ENCODE measurements at regions not wholly inside any gene's neighbourhood (a gene's known extent, or its start where the extent isn't known, plus 50 kb on each side); places are given as distances from the start of the nearest gene placed in this dataset.

DNA sequence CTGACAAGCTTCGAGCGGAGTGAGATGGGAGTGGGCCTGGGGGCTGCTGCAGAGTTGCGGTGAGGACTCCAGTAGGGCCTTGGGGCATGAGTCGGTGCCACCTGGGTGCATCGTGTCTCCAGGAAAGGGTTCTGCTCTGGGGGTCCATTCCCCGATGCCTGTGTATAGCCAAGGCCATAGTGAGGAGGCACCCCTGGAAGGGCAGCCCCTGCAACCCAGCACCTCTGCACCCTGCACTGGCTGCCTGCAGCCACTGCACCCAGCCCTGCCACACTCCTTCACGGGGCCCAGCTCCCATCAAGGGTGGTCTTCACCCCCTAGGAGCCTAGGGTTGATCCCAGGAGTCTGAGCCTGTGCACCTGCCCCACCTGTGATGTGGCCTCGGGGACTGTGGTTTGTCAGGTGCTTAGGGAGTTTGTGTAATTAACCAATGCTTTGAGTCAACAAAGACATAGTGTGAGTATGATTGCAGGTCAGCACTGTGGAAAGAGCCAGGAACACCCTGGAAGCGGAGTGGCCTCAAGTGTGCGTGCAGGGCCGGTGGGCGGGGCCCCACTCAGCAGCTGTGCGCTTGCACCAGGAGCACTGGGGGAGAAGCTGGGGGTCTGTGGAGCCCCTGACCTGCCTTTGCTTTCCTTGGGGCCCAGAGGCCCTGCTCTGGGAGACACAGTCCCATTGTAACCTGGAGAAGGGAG, 1299.3 kb downstream of the BRD1 start:
- no peak for DNase-seq (ENCODE audit: low spot score)

DNA sequence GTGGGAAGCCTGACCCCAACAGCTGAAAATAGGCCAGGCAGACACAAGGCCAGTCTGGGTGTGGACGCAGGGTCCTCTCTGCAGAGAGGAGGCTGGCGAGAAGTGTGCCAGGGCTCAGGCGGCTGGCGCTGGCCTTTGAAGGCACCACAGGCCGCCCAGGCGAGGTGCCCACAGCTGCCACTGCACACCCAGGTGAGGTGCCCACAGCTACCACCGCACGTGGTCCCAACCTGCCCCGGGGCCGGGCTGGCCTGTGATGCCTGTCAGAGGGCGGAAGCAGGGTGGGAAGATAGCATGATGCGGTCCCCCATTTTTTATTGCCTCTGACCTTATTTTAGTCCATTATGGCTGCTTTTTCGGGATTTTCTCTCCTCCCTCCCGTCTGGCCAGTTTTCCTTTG, 1303.9 kb downstream of the BRD1 start:
- DNase-seq (ENCODE audit: low spot score) = no peak

DNA sequence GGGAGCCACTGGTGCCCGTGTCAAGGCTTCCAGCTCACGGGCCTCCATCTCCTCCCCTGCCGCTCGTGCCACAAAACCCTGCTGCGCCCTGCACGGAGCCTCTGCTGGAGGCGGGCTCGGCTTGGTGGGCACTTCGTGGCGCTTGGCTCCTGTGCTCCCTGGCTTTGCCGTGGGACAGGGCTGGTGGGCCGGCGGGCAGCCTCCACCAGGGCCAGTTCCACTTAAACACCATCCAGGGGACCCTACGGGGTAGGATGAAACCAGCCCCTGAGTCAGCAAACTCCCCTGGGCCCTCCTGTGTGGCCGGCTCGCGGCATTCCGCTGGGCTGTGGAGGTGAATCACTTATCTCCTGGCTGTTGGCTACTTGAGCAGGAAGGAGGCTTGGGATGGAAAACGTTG, 1304.6 kb downstream of the BRD1 start:
- DNase-seq (ENCODE audit: low spot score) = no peak

DNA sequence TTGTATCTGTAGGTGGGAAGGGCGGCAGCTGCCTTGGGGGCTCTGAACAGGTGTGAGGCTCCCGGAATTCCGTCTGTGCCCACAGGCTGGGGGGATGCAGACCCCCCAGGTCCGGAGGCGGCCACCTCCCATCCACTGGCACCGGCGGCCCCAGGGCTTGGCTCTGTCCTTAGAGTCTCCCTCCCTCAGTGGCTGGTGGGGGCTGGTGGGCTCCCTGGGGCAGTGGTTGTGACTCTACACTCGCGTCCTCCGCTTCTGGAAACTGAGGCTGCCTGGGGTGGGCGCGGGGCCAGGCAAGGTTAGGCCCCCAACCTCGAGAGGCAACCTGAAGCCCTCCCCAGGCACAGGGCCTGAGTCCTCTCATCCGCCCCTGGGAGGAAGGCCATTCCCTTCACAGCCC, 1305.4 kb downstream of the BRD1 start:
- no peak for DNase-seq (ENCODE audit: low spot score)

DNA sequence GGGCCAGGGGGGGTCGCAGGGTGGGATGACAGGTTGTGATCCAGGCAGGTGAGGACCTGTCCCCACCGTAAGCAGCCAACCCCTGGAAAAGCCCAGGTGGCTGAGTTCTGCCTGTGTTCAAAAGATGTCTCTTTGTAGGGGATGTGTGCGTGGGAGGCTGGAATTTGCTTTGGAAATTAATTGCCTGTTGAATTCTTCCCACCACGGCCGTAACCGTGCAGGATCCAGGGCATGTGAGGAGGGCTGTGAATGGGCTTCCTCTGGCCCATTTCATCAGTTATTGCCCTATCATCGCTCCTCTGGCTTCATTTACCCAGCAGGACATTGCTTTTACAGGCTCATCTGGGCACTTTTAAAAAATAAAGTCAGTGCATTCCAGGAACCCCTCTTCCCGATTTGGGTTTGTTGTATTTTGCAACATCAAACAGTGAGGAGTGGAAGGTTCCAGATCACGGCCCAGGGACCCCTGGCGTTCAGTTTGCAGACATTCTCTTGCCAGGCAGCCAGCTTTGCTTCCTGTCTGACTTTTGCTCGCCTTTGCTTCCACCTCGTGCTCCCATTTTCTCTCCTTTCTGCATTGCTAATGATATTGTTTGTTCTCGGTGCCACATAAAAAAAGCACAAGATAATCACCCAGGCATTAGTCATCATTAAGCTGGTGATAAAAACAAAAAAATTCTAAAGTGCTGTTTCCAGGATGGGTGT, 1306.6 kb downstream of the BRD1 start:
- DNase-seq (ENCODE audit: low spot score) = no peak

DNA sequence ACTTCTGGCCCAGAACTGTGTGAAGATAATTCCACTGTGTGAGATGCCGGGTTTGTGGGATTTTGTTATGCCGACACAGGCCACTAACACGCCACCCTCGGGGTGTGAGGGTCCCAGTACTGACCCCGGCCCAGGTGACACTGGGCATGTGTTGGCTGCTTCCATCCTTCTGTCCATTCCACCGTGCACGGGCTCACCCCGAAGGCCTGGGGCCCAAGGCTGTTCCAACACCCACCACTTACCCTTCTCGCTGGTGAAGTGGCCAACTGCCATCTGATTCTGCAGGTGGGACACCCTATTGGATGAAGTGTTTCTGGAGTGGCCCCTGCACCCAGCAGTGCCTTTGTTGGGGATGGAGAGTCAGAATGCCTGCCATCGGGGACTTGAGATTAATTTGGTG, 1307.5 kb downstream of the BRD1 start:
- DNase-seq (ENCODE audit: low spot score) = no peak

DNA sequence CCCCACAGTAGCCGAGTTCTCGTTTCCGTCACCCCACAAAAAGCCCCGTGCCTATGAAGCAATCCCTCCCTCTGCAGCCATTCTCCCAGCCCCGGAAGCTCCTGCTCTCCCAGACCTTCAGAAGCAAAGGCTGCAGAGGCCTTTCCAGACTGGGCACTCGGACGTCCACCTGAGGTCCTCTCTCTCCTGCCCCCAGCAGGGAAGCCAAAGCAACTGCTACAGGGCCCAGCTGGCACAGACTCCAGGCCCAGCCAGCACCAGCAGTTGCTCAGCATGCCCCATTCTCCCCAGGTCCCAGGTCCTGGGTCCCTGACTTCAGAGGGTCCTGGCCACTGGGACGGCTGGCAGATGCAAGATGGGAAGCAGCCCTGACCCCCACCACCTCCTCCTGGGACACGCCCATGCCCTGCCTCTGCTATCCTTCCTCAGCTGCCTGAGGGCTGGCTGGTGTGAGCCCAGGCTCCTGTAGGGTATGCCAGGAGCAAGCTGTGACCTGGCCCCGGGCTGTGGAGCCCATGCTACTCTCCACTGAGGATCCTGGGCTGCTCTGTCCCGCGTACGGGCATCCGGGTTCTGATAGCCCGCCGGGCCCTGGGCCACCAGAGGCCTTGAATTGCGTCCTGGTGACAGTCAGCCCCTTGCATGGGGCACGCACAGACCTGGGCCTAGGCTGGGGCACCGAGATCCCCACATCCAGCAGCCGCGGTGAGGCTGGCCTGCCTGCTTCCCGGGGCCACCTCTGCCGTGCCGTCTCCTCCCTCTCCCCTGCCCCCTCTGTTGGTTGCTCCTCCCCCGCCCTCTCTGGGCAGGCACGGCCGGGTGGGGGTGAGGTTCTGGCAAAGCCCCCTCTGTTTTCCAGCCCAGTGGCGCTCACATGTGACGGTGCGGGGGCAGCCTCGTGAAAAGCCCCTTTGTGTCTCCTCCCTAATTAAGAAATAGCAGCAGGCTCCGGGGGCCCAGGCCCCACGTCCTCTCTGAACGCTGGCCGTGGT, 1310.3 kb downstream of the BRD1 start:
- DNase-seq (ENCODE audit: low spot score) = no peak

DNA sequence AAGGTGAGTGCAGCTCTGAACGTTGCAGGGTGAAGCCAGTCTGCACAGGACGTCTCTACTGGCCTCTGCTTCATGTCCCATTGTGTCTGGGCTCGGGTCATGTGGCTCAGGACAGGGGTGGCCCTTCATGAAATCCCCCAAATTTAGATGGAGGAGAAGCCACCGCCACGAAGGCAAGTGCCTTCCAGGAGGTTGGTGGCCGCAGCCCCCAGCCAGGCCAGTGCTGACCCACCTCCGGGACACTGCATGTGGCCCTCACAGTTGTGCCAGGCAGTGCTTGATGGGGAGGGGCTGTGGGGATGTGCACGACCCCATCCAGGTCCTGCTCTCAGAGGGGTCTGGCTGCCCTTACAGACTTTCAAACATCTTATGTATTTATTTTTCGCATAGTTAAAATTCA, 1311.1 kb downstream of the BRD1 start:
- no peak for DNase-seq (ENCODE audit: low spot score)

DNA sequence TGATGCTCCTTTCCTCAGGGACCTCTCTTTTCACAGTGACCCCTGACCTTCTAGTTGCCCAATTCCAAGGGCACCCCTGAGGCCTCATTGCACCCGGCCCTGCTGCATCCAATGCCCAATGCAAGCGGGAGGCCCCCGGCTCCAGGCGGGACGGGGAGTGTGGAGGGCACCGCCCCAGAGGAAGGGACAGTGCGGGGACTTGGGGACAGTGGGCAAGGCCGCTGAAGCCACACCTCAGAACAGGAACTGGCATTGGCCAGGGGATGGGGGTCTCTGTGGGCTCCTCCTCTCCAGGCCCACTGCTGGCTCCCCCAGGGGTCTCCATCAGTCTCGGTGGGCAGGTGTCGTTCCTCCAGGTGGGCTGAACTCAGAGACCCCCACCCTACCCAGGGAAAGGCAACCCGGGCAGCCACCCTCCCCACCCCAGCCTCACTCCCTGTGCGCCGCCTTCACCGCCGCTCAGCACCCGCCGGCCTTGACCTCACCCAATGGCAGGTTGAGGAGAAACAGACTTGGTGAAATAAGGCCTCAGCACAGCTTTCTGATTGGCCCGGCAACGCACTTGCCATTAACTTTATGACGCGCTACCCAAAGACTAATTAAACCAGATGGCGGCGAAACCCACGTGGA, 1312.0 kb downstream of the BRD1 start:
- DNase-seq (ENCODE audit: low spot score) = no peak

DNA sequence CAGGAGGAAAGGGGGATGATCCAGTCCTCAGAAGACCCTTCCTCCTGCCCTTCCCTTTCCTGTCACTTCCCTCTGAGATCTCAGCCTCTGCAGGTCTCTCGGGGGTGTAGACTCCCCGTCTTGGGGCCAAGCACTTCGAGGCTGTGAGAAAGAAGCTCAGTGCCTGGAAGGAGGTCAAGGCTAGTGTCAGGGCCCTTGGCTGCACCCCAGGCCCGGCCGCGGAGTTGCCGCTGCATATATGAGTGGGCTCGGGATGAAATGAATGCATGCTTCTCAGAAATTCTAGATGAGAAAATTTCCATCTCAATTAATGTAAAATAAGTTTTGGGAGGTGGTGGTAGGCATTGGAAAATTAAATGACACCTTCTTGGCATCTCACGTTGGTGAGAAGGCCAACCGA, 1313.7 kb downstream of the BRD1 start:
- no peak for DNase-seq (ENCODE audit: low spot score)

DNA sequence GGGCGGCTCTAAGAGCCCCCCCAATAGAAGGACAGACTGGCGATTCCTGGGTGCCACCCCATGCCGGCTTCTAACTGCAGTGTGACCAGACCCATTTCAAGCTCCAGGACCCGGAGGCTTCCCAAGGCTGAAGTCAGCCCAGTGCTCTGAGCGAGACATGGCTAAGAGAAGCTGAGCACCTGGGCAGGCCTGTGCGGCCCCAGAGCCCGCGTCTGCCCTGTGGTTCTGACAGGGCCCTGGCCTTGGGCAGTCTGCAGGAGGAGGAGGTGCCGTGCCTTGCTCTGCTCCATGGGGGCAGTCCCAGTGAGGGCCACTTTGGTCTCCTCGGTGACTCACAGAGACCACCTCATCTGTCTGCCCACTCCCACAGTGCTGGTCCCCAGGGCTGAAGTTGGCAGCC, 1314.2 kb downstream of the BRD1 start:
- DNase-seq (ENCODE audit: low spot score) = no peak

DNA sequence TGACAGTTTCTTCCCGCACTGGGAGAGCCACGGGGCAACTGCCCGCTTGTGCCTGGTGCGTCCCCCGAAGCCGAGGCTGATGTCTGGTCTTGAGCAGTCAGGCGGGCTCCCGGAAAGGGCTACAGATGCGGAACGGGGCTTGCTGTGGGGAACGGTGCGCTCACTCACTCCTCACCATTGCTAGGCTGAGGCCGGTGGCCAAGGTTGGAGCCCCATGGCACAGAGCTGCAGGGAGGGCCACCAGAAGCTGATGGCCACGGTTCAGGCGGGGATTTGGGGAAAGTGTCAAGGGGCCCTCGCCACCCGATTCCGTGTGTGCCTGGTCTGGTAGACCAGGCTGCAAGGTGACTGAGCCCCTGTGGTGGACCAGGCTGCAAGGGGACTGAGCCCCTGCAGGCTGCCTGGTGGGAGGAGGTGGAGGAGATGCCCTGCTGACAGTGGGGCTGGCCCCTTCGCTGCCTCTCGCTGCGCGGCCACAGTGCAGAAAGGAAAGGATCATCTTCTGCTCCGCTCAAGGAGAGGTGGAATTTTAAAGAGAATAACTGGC, 1315.8 kb downstream of the BRD1 start:
- DNase-seq (ENCODE audit: low spot score) = no peak

DNA sequence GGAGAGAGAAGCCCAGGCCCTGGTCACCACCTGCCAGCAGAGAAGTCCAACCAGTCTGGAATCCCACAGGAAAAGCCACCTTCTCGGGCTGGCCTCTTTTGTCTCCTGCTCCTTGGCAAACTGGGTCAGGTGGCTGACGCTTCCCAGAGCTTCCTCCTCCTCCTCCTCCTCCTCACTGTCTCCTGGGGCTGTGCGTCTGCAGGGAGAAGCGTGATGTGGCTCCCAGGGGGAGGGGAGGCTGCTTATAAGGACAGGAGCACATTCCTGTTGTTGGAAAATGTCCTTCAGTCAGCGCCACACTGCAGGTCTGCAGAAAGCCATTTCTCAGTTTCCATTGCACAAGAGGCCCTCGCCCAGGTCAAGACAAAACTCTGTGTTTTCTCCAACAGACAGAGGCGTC, 1316.5 kb downstream of the BRD1 start:
- no peak for DNase-seq (ENCODE audit: low spot score)

DNA sequence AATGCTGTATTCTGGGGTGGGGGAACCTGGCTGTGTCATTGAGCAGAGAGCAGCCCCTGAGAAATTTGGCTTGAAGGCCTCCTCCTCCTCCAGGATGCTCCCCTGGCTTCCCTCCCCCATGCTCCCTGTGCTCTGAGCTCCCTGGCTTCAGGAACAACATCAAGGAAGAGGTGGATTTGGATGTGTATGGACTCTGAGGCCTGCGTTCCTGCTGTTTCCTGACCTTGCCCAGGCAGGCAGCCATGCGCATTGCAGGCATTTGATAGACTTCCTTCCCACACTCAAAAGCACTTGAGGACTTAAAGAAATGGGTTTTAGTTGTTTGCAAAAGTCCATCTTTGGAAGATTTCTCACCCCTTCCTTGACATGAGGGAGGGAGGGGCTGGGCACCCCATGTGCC, 1317.1 kb downstream of the BRD1 start:
- no peak for DNase-seq (ENCODE audit: low spot score)

DNA sequence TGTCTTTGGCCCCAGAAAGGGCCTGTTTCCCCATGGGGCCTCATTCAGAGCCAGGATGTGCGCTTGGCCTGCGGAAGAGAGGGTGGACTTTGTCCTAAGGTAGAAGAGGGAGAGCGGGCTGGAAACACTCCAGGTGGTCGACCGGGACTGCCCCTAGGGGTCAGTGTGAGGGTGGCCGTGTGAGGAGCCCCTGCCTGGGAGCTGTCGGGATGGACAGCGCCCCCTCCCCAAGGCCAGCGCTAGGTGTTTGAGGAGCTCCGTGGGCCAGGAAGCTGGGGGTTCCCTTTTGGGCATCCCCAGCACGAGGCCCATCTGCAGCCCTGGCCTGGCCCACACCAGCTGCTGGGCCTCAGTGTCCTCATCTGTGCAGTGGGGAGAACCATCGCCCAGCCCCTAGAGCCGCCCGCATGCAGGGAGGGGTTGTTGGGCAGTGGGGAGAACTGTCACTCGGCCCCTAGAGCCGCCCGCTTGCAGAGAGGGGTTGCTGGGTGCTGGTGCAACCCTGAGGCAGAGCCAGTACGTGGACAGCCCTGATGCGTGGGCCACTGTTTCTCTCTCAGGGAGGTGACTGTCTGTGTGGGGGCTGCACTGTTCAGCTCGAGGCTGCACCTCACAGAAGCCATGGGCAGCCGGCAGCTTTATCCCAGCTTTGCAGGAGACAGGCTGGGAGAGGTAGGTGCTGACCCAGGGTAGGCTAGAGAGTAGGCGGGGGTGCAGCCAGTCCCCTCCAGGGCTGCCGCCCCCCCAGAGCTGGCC, 1319.9 kb downstream of the BRD1 start:
- no peak for DNase-seq (ENCODE audit: low spot score)

DNA sequence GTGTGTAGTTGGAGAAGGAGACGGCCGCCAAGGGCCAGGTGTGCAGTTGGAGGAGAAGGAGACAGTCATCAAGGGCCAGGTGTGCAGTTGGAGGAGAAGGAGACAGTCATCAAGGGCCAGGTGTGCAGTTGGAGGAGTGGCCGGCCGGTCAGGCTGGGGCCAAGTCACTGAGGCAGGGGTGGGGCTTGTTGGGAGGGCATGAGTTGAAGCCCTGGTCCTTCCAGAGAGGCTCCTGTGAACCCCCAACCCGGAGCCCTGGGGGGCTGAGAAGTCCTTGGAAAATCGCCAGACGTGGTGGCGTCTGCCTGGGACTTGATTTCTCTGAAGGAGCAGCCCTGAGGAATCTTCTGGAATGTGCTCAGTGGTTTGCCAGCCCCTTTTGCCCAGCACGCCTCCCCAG, 1320.5 kb downstream of the BRD1 start:
- no peak for DNase-seq (ENCODE audit: low spot score)

DNA sequence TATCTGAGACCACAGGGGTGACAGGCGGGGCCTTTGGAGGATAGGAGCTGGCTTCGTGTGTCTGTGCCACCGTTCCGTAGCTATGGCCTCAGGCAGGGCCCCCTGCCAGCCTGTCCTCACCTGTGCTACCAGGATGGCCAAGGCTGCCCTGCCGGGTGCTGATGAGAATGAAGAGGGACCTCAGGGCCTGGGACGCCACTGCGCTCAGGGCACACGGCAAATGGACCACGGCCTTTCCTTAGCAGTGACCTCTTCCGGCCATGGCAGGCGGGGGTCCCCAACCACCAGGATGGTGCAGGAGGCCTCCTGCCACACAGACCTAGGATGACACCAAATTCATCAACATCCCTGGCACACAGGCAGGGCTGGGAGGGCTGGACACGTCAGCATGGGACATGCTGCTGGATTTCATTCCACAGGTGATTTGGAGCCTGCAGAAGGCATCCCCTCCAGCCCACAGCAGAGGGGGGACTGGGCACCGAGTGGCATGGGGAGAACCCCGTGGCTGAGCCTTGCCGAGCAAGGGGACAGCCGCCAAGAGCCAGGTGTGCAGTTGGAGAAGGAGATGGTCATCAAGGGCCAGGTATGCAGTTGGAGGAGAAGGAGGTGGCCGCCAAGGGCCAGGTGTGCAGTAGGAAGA, 1321.0 kb downstream of the BRD1 start:
- no peak for DNase-seq (ENCODE audit: low spot score)

DNA sequence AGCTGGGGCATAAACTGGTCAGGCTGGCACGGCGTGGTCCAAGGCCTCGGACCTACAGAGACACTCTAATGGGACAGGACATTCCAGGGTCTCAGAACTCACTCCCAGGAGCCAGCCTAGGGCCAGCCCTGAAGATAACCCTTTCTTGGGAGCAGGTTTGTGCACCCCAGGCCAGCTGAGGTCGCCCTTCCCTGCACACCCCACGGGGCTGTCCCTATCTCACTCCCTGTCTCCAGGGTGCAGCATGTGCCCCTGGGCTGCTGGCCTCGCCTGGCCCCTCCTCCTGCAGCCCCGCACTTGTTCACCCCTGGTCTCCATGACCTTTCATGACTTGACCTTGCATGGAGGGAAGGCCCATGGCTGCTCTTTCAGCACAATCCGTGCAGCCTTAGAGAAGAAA, 1321.8 kb downstream of the BRD1 start:
- DNase-seq (ENCODE audit: low spot score) = no peak

DNA sequence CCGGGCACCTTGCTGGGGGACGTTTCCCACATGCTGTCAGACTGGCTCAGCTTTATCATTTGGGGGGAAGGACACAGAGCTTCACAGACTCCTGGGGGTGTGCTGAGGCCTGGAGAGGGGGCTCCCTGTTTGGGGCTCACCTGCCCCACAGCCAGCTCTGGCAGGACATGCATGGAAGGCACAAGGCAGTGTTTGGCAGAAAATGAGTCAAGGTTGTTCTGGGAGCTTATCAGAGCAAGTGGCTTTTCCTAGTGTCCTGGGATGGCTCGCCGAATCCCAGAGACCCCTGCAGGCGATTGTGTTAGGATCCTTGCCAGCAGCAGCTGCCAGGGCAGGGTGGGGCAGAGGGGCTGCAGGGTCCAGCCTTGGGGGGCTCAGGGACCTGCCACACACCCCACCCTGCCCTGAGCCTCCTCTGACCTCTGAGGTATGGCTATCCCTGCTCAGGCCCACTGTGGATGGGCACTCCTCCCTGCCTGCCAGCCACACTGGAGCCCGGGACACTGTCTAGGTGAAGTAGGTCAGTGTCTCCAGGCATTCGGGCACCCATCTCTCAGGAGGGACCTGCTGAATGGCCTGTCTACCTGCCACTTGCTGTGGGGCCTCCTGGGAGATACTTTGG, 1323.0 kb downstream of the BRD1 start:
- no peak for DNase-seq (ENCODE audit: low spot score)

DNA sequence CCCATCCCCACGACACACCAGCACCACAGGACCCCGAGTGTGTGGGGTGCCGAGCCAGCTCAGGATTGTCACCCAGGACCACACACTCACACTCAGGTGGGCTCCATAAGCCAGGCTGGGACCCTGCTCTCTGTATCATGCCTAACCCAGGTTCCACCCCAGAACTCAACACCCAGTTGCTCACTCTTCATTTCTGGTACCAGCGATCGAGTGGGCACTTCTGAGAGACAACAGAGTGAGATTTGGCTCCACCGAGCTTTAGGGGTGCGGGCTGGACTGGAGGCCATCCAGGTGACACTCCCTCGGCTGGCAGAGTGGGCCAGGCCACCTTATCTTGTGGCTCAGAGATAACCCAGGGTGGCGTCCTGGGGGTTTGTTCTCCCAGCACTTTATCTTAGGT, 1323.8 kb downstream of the BRD1 start:
- DNase-seq (ENCODE audit: low spot score) = no peak

Data from H4 (cell line).